CD4-positive, alpha-beta T cell (primary cell): ENCODE measurements at regions not wholly inside any gene's neighbourhood (a gene's known extent, or its start where the extent isn't known, plus 50 kb on each side); places are given as distances from the start of the nearest gene placed in this dataset.

Experiments
- ATAC-seq: fragments of 200-7000 bp; cut with Tn5 transposase; one replicate; pipeline ENCODE4 v1.10.0; 2022; ENCODE audit warnings: mild to moderate bottlenecking; ENCODE audit not compliant: poor library complexity
- CTCF ChIA-PET: fragments of 350-600 bp; sonication (Branson Sonifier 250); formaldehyde crosslinking; loops from one replicate; lab custom pipeline; 2021; ENCODE audit warnings: antibody characterized with exemption, inconsistent platforms; lab: Charles Lee
- POLR2A ChIA-PET: fragments of 350-600 bp; sonication (Branson Sonifier 250); formaldehyde crosslinking; loops from one replicate; lab custom pipeline; 2021; ENCODE audit warnings: antibody characterized with exemption, inconsistent platforms; lab: Charles Lee
- DNase-seq, 14 experiments: peaks; one replicate each; pipeline ENCODE4 v3.0.0-alpha.2; 2013 to 2020; ENCODE audit warnings: mixed read lengths in 2 of 14
- H3K27ac ChIP-seq, 2 donors: one replicate each; pipeline versions ENCODE4 v1.5.1 to v1.7.0; 2013; ENCODE audit warnings: low read length in 2 of 2, low read depth in 1 of 2, mild to moderate bottlenecking in 1 of 2
- H3K27me3 ChIP-seq, 2 experiments: 1 replicate in 1 of 2; 2 replicates in 1 of 2; pipeline versions ENCODE4 v1.6.1 to v1.7.0; 2013; ENCODE audit warnings: low read length in 2 of 2, control low read depth in 1 of 2, mild to moderate bottlenecking in 1 of 2, moderate library complexity in 1 of 2; ENCODE audit not compliant: insufficient read depth in 2 of 2, control insufficient read depth in 1 of 2
- H3K36me3 ChIP-seq: one replicate; pipeline ENCODE4 v1.6.1; 2013; ENCODE audit warnings: low read length, control low read depth; ENCODE audit not compliant: insufficient read depth
- H3K4me1 ChIP-seq: one replicate; pipeline ENCODE4 v1.6.1; 2013; ENCODE audit warnings: low read length, control low read depth; ENCODE audit not compliant: insufficient read depth
- H3K4me3 ChIP-seq: one replicate; pipeline ENCODE4 v1.5.1; 2013; ENCODE audit warnings: mild to moderate bottlenecking, low read length, moderate library complexity
- H3K9me3 ChIP-seq, 2 experiments: 1 replicate in 1 of 2; 2 replicates in 1 of 2; pipeline versions ENCODE4 v1.6.1 to v1.7.0; 2013; ENCODE audit warnings: low read length in 2 of 2, mild to moderate bottlenecking in 2 of 2, control low read depth in 1 of 2, moderate library complexity in 1 of 2; ENCODE audit not compliant: control insufficient read depth in 1 of 2, insufficient read depth in 1 of 2
- H3K27ac Mint-ChIP-seq: one replicate; pipeline ENCODE4 v1.8.0; 2020; ENCODE audit warnings: mixed read lengths
- H3K27me3 Mint-ChIP-seq: one replicate; pipeline ENCODE4 v1.8.0; 2021; ENCODE audit warnings: mixed read lengths
- H3K36me3 Mint-ChIP-seq: one replicate; pipeline ENCODE4 v1.8.0; 2021; ENCODE audit warnings: low read depth, mixed read lengths
- H3K4me1 Mint-ChIP-seq: one replicate; pipeline ENCODE4 v1.8.0; 2021; ENCODE audit warnings: low read depth, mixed read lengths
- H3K4me3 Mint-ChIP-seq: one replicate; pipeline ENCODE4 v1.8.0; 2020; ENCODE audit warnings: mild to moderate bottlenecking, mixed read lengths
- H3K9me3 Mint-ChIP-seq: one replicate; pipeline ENCODE4 v1.8.0; 2020; ENCODE audit warnings: mixed read lengths
- CTCF ChIP-seq: fragments of 200-600 bp; IDR thresholded peaks from one replicate; pipeline ENCODE4 v1.8.0; 2022; ENCODE audit warnings: antibody characterized with exemption, mild to moderate bottlenecking
- intact Hi-C, 2 experiments: fragments of 100-400 bp; cut with DNase I in 1 of 2; cut with micrococcal nuclease in 1 of 2; formaldehyde crosslinking; loops; one replicate each; pipeline versions ENCODE4 v1.15.1 to v1.9.0; 2023 to 2025; cut with DNase I, micrococcal nuclease

DNA sequence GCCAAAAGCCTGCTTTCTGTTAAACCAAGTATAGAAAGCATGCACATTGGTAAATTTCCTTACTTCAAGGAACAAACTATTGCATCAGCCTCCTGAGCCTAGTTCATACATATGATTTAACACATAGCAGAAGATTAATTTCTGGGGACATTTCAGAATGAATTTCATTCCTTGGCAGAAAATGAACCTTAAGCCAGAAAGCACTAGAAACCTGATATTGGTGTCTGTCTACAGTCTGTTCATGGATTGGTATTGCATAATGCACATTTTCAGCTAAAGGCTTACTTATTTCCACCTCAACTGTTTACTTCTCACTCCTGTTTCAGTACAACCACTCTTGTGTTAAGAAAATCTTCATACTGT, 1471.8 kb upstream of the NUDT12 start:
- Histone ChIP-seq H3K4me1 (no peaks in the 10 kb centered on the region), H3K9me3 (no peaks in the 10 kb centered on the region), H3K36me3 (no peaks in the 10 kb centered on the region), H3K27ac (no peak overlapping the region), H3K4me3 (no peak overlapping the region), H3K27me3 (no peaks in the 10 kb centered on the region)
- Mint-ChIP-seq H3K9me3 (peaks cover 14% of the 10 kb centered on the region), H3K4me1 (no peaks in the 10 kb centered on the region), H3K27ac (no peak overlapping the region), H3K36me3 (no peaks in the 10 kb centered on the region), H3K4me3 (no peak overlapping the region), H3K27me3 (no peaks in the 10 kb centered on the region)
- TF ChIP-seq CTCF: no peak
- intact Hi-C loops: no loop called here
- ChIA-PET CTCF (no interaction called here), POLR2A (no interaction called here)
- DNase-seq: no peak
- no peak for ATAC-seq

DNA sequence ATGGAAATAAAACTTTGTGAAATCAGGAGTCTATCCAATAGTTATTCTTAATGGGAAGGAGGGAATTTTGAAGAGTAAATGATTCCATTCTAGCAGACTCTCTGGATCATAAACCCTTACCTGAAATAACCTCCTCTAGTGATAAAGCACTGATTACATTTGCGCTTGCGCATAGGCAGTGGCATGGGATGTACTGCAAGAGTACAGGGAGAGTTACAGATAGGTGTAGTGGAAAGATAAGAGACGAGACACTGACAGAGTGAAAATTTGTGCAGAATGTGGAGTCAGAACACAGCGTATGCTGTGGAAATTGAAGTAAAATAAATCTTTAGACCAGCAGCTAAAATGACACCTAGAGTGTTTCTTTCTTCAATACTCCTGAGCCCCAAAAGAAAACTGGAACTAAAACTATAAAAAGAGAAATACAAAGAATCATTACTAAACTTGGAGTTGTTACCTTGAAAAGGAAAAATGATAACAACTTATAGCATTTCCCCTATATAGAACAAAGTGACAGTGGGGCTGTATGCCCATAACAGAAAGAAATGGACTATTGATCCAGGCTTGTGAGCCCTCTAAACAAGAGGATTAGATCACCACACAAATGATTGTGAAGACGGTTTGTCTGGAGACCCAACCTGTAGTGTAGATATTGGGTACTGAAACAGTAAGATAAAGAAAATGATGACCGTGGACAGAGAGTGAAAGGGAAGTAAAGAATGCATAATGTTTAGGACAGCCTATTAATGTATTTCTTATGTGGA, 1471.2 kb upstream of the NUDT12 start:
- intact Hi-C loops: no loop called here
- Mint-ChIP-seq H3K36me3 (no peaks in the 10 kb centered on the region), H3K4me3 (no peak overlapping the region), H3K9me3 (peaks cover 14% of the 10 kb centered on the region), H3K27ac (no peak overlapping the region), H3K4me1 (no peaks in the 10 kb centered on the region), H3K27me3 (no peaks in the 10 kb centered on the region)
- POLR2A ChIA-PET: no interaction called here
- DNase-seq (no peak), ATAC-seq (no peak)
- no peak overlapping the region for H3K4me3 ChIP-seq
- no peaks in the 10 kb centered on the region for H3K27me3 ChIP-seq
- H3K27ac ChIP-seq: no peak overlapping the region
- H3K36me3 ChIP-seq: no peaks in the 10 kb centered on the region
- no peak for TF ChIP-seq CTCF
- no peaks in the 10 kb centered on the region for H3K9me3 ChIP-seq
- no peaks in the 10 kb centered on the region for H3K4me1 ChIP-seq
- CTCF ChIA-PET: no interaction called here

DNA sequence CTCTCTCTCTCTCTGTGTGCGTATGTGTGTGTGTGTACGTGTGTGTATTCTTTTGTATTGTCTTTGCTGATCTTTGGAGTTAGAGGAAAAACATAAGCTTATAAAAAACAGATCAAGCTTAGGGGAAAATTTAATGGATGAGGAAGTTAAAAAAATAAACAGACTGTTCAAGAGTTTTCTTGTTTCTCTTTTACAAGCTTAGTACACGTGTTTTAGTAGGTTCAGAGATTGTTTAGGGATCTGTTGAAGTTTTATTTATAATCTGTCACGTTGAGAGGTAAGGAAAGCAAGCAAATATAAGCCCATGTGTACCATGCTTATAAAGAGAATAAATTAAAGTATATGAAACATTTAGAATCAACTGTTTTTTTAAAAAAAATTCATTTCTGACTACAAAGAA, 1470.3 kb upstream of the NUDT12 start:
- no peak overlapping the region for H3K27ac Mint-ChIP-seq
- no peak for ATAC-seq
- CTCF ChIA-PET: no interaction called here

More for the DNA sequence above, 1470.3 kb upstream of the NUDT12 start:
- POLR2A ChIA-PET: no interaction called here
- H3K27me3 ChIP-seq: no peaks in the 10 kb centered on the region
- no peak for TF ChIP-seq CTCF
- Mint-ChIP-seq H3K9me3 (peaks cover 14% of the 10 kb centered on the region), H3K4me3 (no peak overlapping the region), H3K36me3 (no peaks in the 10 kb centered on the region), H3K27me3 (no peaks in the 10 kb centered on the region), H3K4me1 (no peaks in the 10 kb centered on the region)
- no peaks in the 10 kb centered on the region for H3K9me3 ChIP-seq
- H3K4me1 ChIP-seq: no peaks in the 10 kb centered on the region
- H3K27ac ChIP-seq: no peak overlapping the region
- intact Hi-C loops: no loop called here
- no peak overlapping the region for H3K4me3 ChIP-seq
- H3K36me3 ChIP-seq: no peaks in the 10 kb centered on the region
- no peak for DNase-seq
